SK-N-MC (cell line): ENCODE measurements at regions not wholly inside any gene's neighbourhood (a gene's known extent, or its start where the extent isn't known, plus 50 kb on each side); places are given as distances from the start of the nearest gene placed in this dataset.

Experiments
- EZH2 ChIP-seq: fragments of 200-600 bp; sonication (generic); IDR thresholded peaks from one replicate; pipeline ENCODE4 v1.6.1; 2017; ENCODE audit warnings: antibody characterized with exemption
- FOXP2 ChIP-seq: optimal IDR thresholded peaks from 2 replicates; pipeline ENCODE3; 2011; ENCODE audit warnings: mild to moderate bottlenecking, moderate library complexity; ENCODE audit not compliant: insufficient read depth; ENCODE audit errors: extremely low read length, control extremely low read depth
- POLR2AphosphoS5 ChIP-seq: IDR thresholded peaks from 2 replicates; pipeline ENCODE4 v1.6.1; 2012; ENCODE audit warnings: mild to moderate bottlenecking, low read depth, low read length, borderline replicate concordance

DNA sequence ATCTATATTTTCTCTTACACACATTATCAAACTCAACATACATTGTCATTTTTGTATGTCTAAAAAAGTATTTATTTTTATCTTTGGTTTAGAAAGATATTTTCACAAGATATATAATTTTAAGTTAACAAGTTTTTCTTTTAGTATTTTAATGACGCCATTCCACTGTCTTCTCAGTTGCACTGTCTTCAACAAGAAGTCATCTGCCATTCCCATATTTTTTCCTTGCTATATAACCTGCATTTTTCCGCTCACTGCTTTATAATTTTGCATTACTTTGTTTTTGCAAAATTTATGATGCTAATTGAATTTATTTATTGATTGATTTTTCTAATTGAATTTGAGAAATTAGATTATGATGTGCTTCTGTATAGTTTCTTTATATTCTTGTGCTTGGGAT lies 357.8 kb upstream of the RNF32 start:
- no peak for TF ChIP-seq EZH2
- no peak for TF ChIP-seq POLR2AphosphoS5
- TF ChIP-seq FOXP2 = no peak
